ENCODE measurements at regions not wholly inside any gene's neighbourhood (a gene's known extent, or its start where the extent isn't known, plus 50 kb on each side); places are given as distances from the start of the nearest gene placed in this dataset.

DNA sequence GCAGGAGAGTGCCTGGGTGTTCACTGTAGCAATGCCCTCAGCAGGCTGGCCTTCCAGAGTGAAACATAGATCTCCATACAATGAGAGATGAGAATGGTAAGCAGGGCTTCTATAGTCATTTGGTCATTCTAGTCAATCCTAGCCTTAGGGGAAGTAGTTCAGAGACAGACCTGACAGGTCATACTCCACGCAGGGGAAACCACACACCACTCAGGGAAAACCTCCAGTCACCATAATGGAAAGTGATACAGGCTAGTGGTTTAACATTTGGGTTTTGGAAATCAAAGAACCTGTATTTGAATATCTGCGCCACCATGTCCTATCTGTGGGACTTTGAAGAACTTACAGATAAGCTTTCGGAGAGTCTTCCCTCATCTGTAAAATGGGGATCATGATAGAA, 425.7 kb upstream of the PPP2R3A start:
- H4K20me1 ChIP-seq (ENCODE audit: insufficient read depth): no peaks in the 10 kb centered on the region
- TF ChIP-seq EP300 (conservative IDR thresholded peaks at IDR 0.05; ENCODE audit: poor library complexity, severe bottlenecking) (no peak), EZH2 (IDR thresholded peaks at IDR 0.05; ENCODE audit: borderline replicate concordance, insufficient read depth, low read length, poor library complexity, severe bottlenecking) (no peak), RAD21 (conservative IDR thresholded peaks at IDR 0.05) (no peak), MXI1 (conservative IDR thresholded peaks at IDR 0.05; ENCODE audit: poor library complexity, severe bottlenecking) (no peak), SMC3 (conservative IDR thresholded peaks at IDR 0.05; ENCODE audit: poor library complexity) (no peak), TAF1 (IDR thresholded peaks at IDR 0.05; ENCODE audit: low read depth) (no peak), POLR2AphosphoS5 (IDR thresholded peaks at IDR 0.05) (no peak)
- TF ChIP-seq, protein P1, sequence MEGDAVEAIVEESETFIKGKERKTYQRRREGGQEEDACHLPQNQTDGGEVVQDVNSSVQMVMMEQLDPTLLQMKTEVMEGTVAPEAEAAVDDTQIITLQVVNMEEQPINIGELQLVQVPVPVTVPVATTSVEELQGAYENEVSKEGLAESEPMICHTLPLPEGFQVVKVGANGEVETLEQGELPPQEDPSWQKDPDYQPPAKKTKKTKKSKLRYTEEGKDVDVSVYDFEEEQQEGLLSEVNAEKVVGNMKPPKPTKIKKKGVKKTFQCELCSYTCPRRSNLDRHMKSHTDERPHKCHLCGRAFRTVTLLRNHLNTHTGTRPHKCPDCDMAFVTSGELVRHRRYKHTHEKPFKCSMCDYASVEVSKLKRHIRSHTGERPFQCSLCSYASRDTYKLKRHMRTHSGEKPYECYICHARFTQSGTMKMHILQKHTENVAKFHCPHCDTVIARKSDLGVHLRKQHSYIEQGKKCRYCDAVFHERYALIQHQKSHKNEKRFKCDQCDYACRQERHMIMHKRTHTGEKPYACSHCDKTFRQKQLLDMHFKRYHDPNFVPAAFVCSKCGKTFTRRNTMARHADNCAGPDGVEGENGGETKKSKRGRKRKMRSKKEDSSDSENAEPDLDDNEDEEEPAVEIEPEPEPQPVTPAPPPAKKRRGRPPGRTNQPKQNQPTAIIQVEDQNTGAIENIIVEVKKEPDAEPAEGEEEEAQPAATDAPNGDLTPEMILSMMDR (IDR thresholded peaks at IDR 0.05; ENCODE audit: poor library complexity, severe bottlenecking): no peak
- TF ChIP-seq, protein P2, sequence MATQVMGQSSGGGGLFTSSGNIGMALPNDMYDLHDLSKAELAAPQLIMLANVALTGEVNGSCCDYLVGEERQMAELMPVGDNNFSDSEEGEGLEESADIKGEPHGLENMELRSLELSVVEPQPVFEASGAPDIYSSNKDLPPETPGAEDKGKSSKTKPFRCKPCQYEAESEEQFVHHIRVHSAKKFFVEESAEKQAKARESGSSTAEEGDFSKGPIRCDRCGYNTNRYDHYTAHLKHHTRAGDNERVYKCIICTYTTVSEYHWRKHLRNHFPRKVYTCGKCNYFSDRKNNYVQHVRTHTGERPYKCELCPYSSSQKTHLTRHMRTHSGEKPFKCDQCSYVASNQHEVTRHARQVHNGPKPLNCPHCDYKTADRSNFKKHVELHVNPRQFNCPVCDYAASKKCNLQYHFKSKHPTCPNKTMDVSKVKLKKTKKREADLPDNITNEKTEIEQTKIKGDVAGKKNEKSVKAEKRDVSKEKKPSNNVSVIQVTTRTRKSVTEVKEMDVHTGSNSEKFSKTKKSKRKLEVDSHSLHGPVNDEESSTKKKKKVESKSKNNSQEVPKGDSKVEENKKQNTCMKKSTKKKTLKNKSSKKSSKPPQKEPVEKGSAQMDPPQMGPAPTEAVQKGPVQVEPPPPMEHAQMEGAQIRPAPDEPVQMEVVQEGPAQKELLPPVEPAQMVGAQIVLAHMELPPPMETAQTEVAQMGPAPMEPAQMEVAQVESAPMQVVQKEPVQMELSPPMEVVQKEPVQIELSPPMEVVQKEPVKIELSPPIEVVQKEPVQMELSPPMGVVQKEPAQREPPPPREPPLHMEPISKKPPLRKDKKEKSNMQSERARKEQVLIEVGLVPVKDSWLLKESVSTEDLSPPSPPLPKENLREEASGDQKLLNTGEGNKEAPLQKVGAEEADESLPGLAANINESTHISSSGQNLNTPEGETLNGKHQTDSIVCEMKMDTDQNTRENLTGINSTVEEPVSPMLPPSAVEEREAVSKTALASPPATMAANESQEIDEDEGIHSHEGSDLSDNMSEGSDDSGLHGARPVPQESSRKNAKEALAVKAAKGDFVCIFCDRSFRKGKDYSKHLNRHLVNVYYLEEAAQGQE (IDR thresholded peaks at IDR 0.05; ENCODE audit: borderline replicate concordance): no peak
- no peak overlapping the region for H3K27ac ChIP-seq (ENCODE audit: low read length)
- H3K36me3 ChIP-seq (ENCODE audit: insufficient read depth, low read length): no peaks in the 10 kb centered on the region
- H3K4me3 ChIP-seq (ENCODE audit: low read length): no peak overlapping the region
- H3K4me2 ChIP-seq (ENCODE audit: low read length): no peak overlapping the region
- no peaks in the 10 kb centered on the region for H3K9me3 ChIP-seq (ENCODE audit: low read length)
- no peak overlapping the region for H2AFZ ChIP-seq (ENCODE audit: low read depth, low read length)
- H3F3A ChIP-seq (ENCODE audit: insufficient read depth, low read length, poor library complexity, severe bottlenecking): no peaks in the 10 kb centered on the region
- no peaks in the 10 kb centered on the region for H3K9me2 ChIP-seq (ENCODE audit: insufficient read depth, low read length)
- H3K27me3 ChIP-seq (ENCODE audit: insufficient read depth, low read depth, low read length): no peaks in the 10 kb centered on the region
- no peak overlapping the region for H3K9ac ChIP-seq (ENCODE audit: low read length)
- H3K79me2 ChIP-seq (replicated peaks; ENCODE audit: insufficient read depth, low read length): no peaks in the 10 kb centered on the region

DNA sequence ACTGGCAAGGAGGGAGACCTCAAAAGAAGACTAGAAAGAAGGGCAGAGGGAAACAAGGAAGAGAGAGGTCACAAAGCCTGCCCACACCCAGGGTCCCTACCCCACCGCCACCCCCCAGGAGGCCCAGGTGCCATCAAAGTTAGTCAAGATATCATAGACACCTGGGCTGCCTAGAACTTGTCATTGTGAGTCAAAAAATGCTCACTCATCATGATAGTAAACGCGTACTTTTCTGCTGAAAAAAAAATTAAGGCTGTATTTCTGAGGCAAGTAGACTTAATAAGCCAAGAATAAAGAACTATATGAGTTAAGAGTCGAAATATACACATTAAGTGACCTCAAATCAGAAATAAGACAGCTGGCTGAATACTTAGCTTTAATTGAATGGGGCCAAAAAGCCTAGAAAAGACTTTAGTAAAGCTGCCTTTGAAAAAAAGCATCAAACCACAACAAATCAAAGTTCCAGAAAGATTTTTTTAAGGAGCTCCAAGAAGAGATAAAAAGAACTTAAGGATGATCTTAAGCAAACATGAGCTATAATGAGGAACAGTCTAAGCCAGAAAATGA, 415.5 kb upstream of the PPP2R3A start:
- H3F3A ChIP-seq (ENCODE audit: insufficient read depth, low read length, poor library complexity, severe bottlenecking): no peaks in the 10 kb centered on the region
- no peaks in the 10 kb centered on the region for H4K20me1 ChIP-seq (ENCODE audit: insufficient read depth)
- no peak overlapping the region for H3K9ac ChIP-seq (ENCODE audit: low read length)
- TF ChIP-seq, protein P1 (IDR thresholded peaks at IDR 0.05; ENCODE audit: poor library complexity, severe bottlenecking): no peak
- TF ChIP-seq POLR2AphosphoS5 (IDR thresholded peaks at IDR 0.05) (no peak), RAD21 (conservative IDR thresholded peaks at IDR 0.05) (no peak), TAF1 (IDR thresholded peaks at IDR 0.05; ENCODE audit: low read depth) (no peak), SMC3 (conservative IDR thresholded peaks at IDR 0.05; ENCODE audit: poor library complexity) (no peak), MXI1 (conservative IDR thresholded peaks at IDR 0.05; ENCODE audit: poor library complexity, severe bottlenecking) (no peak), EZH2 (IDR thresholded peaks at IDR 0.05; ENCODE audit: borderline replicate concordance, insufficient read depth, low read length, poor library complexity, severe bottlenecking) (no peak), EP300 (conservative IDR thresholded peaks at IDR 0.05; ENCODE audit: poor library complexity, severe bottlenecking) (no peak)
- TF ChIP-seq, protein P2 (IDR thresholded peaks at IDR 0.05; ENCODE audit: borderline replicate concordance): no peak
- no peaks in the 10 kb centered on the region for H3K9me2 ChIP-seq (ENCODE audit: insufficient read depth, low read length)
- H3K9me3 ChIP-seq (ENCODE audit: low read length): no peaks in the 10 kb centered on the region
- H2AFZ ChIP-seq (ENCODE audit: low read depth, low read length): no peak overlapping the region
- H3K36me3 ChIP-seq (ENCODE audit: insufficient read depth, low read length): no peaks in the 10 kb centered on the region
- no peak overlapping the region for H3K4me2 ChIP-seq (ENCODE audit: low read length)
- H3K27me3 ChIP-seq (ENCODE audit: insufficient read depth, low read depth, low read length): no peaks in the 10 kb centered on the region
- H3K79me2 ChIP-seq (replicated peaks; ENCODE audit: insufficient read depth, low read length): no peaks in the 10 kb centered on the region
- no peak overlapping the region for H3K4me3 ChIP-seq (ENCODE audit: low read length)
- no peak overlapping the region for H3K27ac ChIP-seq (ENCODE audit: low read length)

Measured in neural cell (in vitro differentiated cells).